Activated CD8-positive, alpha-beta memory T cell treated with anti-CD3 and anti-CD28 coated beads for 1 hour (primary cell): ENCODE measurements at regions not wholly inside any gene's neighbourhood (a gene's known extent, or its start where the extent isn't known, plus 50 kb on each side); places are given as distances from the start of the nearest gene placed in this dataset.

ENCODE experiments used
- DNase-seq, 2 donors: peaks; one replicate each; pipeline ENCODE4 v3.0.0-alpha.2; 2020; ENCODE audit warnings: low read depth in 1 of 2; ENCODE audit errors: extremely low read depth in 1 of 2

DNA sequence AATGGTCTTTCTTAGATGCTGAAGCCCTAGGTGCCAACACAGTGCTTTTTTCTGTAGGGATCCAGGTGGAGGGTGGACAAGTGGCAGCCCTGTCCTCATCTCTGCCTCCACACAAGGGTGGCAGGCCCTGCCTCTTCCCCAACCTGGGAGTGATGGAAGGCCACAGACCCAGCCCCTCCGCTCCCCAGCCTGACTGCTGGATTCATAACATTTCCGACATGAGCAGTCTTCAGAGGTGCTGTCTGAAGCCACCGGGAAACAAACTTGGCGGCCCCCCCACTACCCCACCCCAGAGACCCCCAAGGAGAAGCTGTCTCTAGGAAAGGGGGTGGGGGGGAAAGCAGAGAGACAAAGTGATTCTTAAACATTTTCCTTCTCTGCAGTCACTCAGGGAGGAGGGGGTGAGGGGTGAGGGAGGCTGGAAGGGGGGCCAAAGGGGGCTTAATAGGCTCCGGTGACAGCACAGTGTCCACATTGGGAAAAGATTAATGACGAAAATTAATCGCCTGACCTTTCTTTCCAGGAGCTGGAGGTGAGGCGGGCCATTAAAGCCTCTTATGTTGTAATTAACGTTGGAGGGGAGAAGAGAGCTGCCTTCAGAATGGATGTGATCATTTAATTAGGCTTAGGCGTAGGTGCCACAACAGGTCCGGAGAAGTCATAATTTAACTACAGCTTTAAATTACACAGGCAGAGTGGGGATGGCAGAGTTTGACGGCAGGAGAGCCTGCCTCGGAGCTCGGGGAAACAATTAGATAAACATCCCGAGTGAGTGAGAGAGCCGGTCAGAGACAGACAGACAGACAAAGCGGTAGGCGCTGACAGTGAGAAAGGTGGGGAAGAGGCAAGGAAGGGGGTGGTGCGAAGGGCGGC is 76.8 kb upstream of the FOXP4 start:
- DNase-seq: no peak

DNA sequence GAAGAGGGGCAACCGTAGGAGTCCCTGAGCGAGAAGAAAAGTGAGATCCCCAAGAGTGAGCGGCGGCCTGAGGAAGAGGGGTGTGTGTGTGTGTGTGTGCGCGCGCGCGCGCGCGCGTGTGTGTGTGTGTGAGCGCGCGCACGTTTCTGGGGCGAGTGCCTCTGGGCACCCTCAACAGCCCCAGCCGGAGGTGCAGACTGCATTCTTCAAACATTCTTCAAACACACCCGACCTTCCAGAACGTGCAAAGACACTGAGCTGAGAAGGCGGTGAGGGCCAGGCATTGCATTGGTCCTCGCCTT is 76.2 kb upstream of the FOXP4 start:
- DNase-seq: no peak

- no peak for DNase-seq
Measured at GRCh38 chr6:41470331-41471063, 75.7 kb upstream of the FOXP4 start.

DNA sequence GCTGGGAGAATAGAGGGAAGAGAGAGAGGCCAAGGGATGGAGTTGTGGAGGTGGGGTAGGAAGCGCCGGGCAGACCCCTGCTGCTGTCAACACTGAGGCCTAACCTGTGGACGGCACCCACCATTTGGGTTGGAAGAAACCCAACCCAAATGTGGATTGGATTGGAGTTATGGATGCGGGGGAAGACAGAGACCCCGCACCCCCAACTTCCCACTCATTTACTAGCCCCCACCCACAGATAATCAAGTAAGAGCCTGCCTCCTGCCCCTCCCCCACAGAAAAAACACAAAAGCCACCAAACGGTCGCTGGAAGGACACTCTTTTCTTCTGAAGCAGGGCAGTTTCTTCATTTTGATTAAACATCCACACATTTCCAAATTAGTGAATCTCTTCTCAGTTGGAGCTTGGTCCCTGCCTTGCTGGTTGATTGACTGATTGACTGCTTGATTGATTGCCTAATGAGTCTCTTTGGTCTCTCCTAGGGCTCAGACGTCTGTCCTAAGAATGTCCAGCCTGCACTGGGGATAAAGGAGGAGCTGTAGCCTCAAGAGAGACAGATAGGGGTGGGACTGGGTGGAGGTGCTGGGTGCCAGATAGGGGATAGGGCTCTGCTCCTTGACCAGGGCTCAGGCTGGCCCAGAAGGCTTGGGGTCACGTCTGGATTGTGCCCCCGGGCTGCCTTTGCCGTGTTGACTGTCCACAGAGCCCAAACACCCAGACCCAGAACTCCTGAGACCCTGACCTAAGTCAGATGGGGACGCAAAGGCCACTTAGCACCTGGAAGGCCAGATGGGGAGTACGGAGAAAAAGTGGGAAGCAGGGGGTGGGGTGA is 74.9 kb upstream of the FOXP4 start:
- DNase-seq: no peak

- DNase-seq: no peak
Measured at GRCh38 chr6:41474213-41474933, 71.8 kb upstream of the FOXP4 start.

- DNase-seq: no peak
Measured at GRCh38 chr6:41475164-41475563, 71.0 kb upstream of the FOXP4 start.

GRCh38 chr6:41475737-41476357 is 70.3 kb upstream of the FOXP4 start:
- DNase-seq: no peak

- DNase-seq: no peak
Measured at GRCh38 chr6:41476401-41476800, 69.8 kb upstream of the FOXP4 start.

DNA sequence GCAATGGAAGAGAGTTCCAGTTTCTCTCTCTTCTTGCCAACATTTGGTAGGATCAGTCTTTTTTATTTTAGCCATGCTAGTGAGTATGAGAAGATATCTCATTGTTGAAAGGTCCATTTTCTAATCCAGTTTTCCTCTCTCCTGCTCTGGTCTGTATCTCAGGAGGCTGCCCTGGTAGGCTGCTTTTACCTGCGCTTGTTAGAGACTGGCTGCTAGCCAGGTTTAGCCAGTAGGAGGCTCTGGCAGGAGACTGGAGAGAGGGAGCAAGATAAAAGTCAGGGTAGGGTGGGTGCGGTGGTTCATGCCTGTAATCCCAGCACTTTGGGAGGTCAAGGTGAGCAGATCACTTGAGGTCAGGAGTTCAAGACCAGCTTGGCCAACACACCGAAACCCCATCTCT is 68.6 kb upstream of the FOXP4 start:
- DNase-seq: no peak

GRCh38 chr6:41483943-41484342 is 62.2 kb upstream of the FOXP4 start:
- no peak for DNase-seq

DNA sequence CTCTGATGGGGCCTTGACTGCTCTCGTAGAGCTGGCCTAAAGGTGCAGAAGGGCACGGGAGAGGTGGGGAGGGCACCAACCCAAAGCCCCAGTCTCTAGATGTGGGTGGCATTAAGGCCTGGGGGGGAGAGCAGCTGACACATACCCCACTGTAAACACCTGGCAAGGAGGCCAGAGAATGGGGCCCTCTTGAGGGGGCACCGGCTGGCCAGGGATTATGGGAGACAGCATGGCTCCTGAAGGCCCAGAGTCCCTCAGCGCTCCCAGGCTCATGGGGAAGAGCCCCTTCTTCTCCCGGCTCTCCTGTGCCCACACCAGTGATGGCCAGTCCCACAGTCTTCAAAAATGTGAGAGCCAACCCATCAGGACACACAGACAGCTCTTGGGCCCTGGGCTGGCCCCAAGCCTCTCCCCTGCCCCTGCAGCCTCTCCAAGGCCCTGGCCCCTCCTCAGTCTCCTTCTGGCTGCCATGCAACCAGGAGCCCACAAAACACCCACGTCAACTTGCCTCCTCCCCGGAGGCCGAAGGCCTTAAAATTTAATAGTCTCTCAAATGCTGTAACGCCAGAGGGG is 58.2 kb upstream of the FOXP4 start:
- DNase-seq: no peak

GRCh38 chr6:41488433-41489119 is 57.6 kb upstream of the FOXP4 start:
- no peak for DNase-seq

DNA sequence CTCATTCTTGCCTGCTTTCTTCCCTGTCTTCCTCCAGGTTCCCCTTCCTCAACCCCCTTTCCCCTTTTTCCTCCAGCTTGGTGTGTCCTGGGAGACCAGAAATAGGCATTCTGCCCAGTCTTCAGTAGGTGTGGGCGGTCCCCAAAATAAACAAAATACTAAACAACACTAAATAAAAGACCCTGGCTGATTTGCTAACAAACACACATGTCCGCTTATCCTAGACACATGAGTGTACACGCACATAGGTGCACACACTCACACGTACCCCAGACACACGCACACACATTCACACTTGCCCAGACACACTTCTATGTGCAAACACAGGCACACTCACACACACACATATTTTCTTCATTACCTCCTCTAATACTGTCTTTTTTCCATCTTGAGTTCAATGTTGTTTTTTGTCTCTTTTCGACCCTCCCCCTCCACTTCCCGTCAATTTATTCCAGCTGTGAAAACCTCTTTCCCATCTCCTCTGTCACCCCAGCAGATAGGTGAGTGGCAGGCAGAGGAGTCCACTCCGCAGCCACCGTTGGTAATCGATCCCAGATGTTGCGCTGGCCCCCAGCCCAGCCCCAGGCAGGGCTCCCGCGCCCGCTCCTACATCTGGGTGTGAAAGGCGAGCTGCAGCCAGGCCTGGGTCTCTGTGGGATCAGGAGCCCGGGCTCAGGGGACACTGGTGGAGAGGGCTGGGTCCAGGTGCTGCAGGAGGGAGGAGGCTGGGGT is 56.9 kb upstream of the FOXP4 start:
- no peak for DNase-seq

GRCh38 chr6:41492261-41492891 is 53.8 kb upstream of the FOXP4 start:
- DNase-seq: no peak

- DNase-seq: no peak
Measured at GRCh38 chr6:41494212-41495110, 51.7 kb upstream of the FOXP4 start.
